ENCODE measurements at regions not wholly inside any gene's neighbourhood (a gene's known extent, or its start where the extent isn't known, plus 50 kb on each side); places are given as distances from the start of the nearest gene placed in this dataset.

DNA sequence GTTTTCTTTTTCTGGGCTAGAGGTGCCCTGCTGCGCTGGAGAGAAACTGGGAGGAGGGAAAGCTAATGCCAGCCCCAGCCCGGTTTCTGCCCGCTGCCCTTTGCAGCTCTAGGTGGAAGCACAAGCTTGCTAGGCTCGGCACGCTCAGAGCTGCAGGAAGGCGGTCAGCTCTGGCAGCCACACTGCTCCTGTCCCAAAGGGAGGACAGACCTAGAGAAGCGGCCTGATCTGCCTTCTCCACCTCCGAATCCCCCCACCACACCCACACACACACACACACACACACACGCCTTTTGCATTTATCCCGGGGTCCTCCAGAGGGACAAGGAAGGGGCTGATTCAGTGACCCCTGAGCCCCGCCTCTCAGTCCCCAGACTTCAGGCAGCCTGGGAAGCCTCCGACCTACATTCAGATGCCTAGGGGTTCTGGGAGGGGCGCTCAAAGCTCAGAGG is 418.1 kb downstream of the SOX9 start:
- Histone ChIP-seq H3K9me3 (ENCODE audit: control insufficient read depth, low read length) (peaks cover 1% of the 10 kb centered on the region), H3K36me3 (ENCODE audit: control insufficient read depth in 1 of 2, insufficient read depth in 2 of 2, low read length in 1 of 2) (no peaks in the 10 kb centered on the region), H3K4me1 (ENCODE audit: control insufficient read depth in 1 of 2, insufficient read depth in 2 of 2, low read length in 2 of 2) (no peaks in the 10 kb centered on the region), H3K4me3 (ENCODE audit: low read length in 2 of 2) (no peak overlapping the region), H3K27me3 (ENCODE audit: control insufficient read depth in 1 of 2, insufficient read depth in 2 of 2, low read length in 1 of 2) (no peaks in the 10 kb centered on the region), H3K27ac (ENCODE audit: low read depth in 1 of 2, low read length in 2 of 2) (no peak overlapping the region)
- DNase-seq (no peak), ATAC-seq (ENCODE audit: low FRiP score) (no peak)
- WGBS, 2 donors: 95 to 98% methylated on average over 13 of the region's 13 CpGs
- intact Hi-C loops (cut with DNase I): no loop called here

GRCh38 chr17:72539981-72540897 is 419.4 kb downstream of the SOX9 start:
- H3K27ac ChIP-seq (ENCODE audit: low read depth in 1 of 2, low read length in 2 of 2): no peak overlapping the region
- no peaks in the 10 kb centered on the region for H3K4me1 ChIP-seq (ENCODE audit: control insufficient read depth in 1 of 2, insufficient read depth in 2 of 2, low read length in 2 of 2)
- no peaks in the 10 kb centered on the region for H3K36me3 ChIP-seq (ENCODE audit: control insufficient read depth in 1 of 2, insufficient read depth in 2 of 2, low read length in 1 of 2)
- no peak overlapping the region for H3K4me3 ChIP-seq (ENCODE audit: low read length in 2 of 2)
- no peaks in the 10 kb centered on the region for H3K9me3 ChIP-seq (ENCODE audit: control insufficient read depth, low read length)
- intact Hi-C loops (cut with DNase I): loop anchor here (5.0 to 10.0 kb wide), 4 partner anchors 423 to 1905 kb away; no protein-coding TSS in a partner anchor
- DNase-seq: peak; percentile 66 to 91
- no peaks in the 10 kb centered on the region for H3K27me3 ChIP-seq (ENCODE audit: control insufficient read depth in 1 of 2, insufficient read depth in 2 of 2, low read length in 1 of 2)
- peak; percentile 93 for ATAC-seq (ENCODE audit: low FRiP score)
- WGBS, 2 donors: 7 to 10% methylated on average over 38 to 50 of the region's 50 CpGs

- H3K4me1 ChIP-seq (ENCODE audit: control insufficient read depth in 1 of 2, insufficient read depth in 2 of 2, low read length in 2 of 2): no peaks in the 10 kb centered on the region
- no peak overlapping the region for H3K4me3 ChIP-seq (ENCODE audit: low read length in 2 of 2)
- no peak overlapping the region for H3K27ac ChIP-seq (ENCODE audit: low read depth in 1 of 2, low read length in 2 of 2)
- no peak for DNase-seq
- ATAC-seq (ENCODE audit: low FRiP score): no peak
- no peaks in the 10 kb centered on the region for H3K27me3 ChIP-seq (ENCODE audit: control insufficient read depth in 1 of 2, insufficient read depth in 2 of 2, low read length in 1 of 2)
- intact Hi-C loops (cut with DNase I): loop anchor here (5.0 to 10.0 kb wide), 4 partner anchors 425 to 1908 kb away; no protein-coding TSS in a partner anchor
- H3K9me3 ChIP-seq (ENCODE audit: control insufficient read depth, low read length): no peaks in the 10 kb centered on the region
- WGBS, 2 donors: 88 to 91% methylated on average over 5 of the region's 5 CpGs
- H3K36me3 ChIP-seq (ENCODE audit: control insufficient read depth in 1 of 2, insufficient read depth in 2 of 2, low read length in 1 of 2): no peaks in the 10 kb centered on the region
Measured at GRCh38 chr17:72542317-72542716, 421.5 kb downstream of the SOX9 start.

DNA sequence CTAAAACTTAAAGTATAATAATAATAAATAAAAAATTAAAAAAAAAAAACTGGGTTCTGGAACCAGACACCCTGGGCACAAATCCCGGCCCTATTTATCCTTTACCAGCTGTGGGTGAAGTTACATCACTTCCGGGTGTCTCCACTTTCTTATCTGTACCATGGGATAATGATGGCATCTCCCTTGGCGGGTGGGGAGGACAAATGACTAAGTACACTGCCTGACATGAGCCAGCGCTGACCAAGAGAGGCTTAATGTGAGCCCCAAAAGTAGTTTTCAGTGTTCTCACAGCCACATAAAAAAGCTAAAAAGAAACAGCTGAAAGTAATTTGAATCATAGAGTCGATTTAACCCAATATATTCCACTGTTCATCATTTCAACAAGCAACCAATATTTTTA is 424.9 kb downstream of the SOX9 start:
- ATAC-seq (ENCODE audit: low FRiP score) (no peak), DNase-seq (no peak)
- no peak overlapping the region for H3K27ac ChIP-seq (ENCODE audit: low read depth in 1 of 2, low read length in 2 of 2)
- no peaks in the 10 kb centered on the region for H3K4me1 ChIP-seq (ENCODE audit: control insufficient read depth in 1 of 2, insufficient read depth in 2 of 2, low read length in 2 of 2)
- intact Hi-C loops (cut with DNase I): loop anchor here in 1 of 2 donors (10.0 kb wide), 2 partner anchors 431 to 1911 kb away; no protein-coding TSS in a partner anchor
- H3K27me3 ChIP-seq (ENCODE audit: control insufficient read depth in 1 of 2, insufficient read depth in 2 of 2, low read length in 1 of 2): no peaks in the 10 kb centered on the region
- H3K36me3 ChIP-seq (ENCODE audit: control insufficient read depth in 1 of 2, insufficient read depth in 2 of 2, low read length in 1 of 2): no peaks in the 10 kb centered on the region
- 77 to 85% methylated on average over 5 of the region's 5 CpGs for WGBS, 2 donors
- H3K4me3 ChIP-seq (ENCODE audit: low read length in 2 of 2): no peak overlapping the region
- H3K9me3 ChIP-seq (ENCODE audit: control insufficient read depth, low read length): no peaks in the 10 kb centered on the region

DNA sequence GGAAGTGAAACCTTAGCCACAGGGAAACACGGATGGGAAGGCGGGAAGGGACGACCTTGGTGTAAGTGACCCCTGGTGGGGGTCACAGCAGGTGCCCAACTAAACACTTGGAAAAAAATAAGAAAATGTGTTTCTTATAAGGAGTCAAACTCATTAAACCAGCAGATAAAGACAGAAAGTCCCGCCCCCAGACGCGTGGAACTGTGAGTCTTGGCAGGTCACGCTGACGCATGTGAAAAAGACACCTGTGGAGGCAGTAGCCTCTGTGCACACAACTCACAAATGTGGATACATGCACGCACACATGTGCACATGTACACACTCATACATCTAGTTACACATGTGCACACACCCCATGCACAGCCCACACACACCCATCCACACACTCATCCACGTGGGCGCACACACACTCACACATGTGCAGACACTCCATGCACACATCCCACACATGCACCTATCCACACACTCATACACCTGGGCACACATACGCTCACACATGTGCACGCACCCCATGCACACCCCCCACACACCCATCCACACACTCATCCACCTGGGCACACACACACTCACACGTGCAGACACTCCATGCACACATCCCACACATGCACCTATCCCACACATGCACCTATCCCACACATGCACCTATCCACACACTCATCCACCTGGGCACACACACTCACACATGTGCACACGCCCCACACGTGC is 432.4 kb downstream of the SOX9 start:
- ATAC-seq (ENCODE audit: low FRiP score) (no peak), DNase-seq (peak in 1 of 2 donors; percentile 39)
- no peaks in the 10 kb centered on the region for H3K36me3 ChIP-seq (ENCODE audit: control insufficient read depth in 1 of 2, insufficient read depth in 2 of 2, low read length in 1 of 2)
- no peak overlapping the region for H3K27ac ChIP-seq (ENCODE audit: low read depth in 1 of 2, low read length in 2 of 2)
- H3K4me1 ChIP-seq (ENCODE audit: control insufficient read depth in 1 of 2, insufficient read depth in 2 of 2, low read length in 2 of 2): no peaks in the 10 kb centered on the region
- 81 to 86% methylated on average over 16 of the region's 16 CpGs for WGBS, 2 donors
- no peaks in the 10 kb centered on the region for H3K27me3 ChIP-seq (ENCODE audit: control insufficient read depth in 1 of 2, insufficient read depth in 2 of 2, low read length in 1 of 2)
- intact Hi-C loops (cut with DNase I): loop anchor here in 1 of 2 donors (10.0 kb wide), 1 partner anchor 602 kb away; no protein-coding TSS in a partner anchor
- H3K4me3 ChIP-seq (ENCODE audit: low read length in 2 of 2): no peak overlapping the region
- no peaks in the 10 kb centered on the region for H3K9me3 ChIP-seq (ENCODE audit: control insufficient read depth, low read length)

DNA sequence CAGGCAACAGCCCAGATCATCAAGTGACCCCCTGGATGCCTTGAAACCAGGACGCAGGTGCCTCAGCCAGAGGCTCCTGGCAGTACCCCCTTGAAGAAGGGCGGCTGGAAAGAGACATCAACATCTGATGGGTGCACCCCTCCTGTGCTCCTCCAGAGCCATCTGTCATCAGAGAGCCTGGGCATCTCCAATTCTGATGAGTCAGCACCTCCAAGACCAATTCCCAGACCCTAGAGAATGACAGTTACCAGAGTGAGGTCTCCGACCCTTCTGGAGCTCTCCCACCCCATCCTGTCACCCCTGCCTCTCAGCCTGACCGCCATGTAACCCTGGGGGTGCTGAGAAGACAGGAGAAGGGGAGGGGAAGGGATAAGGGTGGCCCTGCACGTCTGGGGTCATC is 433.7 kb downstream of the SOX9 start:
- no peaks in the 10 kb centered on the region for H3K36me3 ChIP-seq (ENCODE audit: control insufficient read depth in 1 of 2, insufficient read depth in 2 of 2, low read length in 1 of 2)
- WGBS, 2 donors: 63 to 64% methylated on average over 5 of the region's 5 CpGs
- H3K4me1 ChIP-seq (ENCODE audit: control insufficient read depth in 1 of 2, insufficient read depth in 2 of 2, low read length in 2 of 2): no peaks in the 10 kb centered on the region
- ATAC-seq (ENCODE audit: low FRiP score) (no peak), DNase-seq (peak in 1 of 2 donors; percentile 46)
- H3K4me3 ChIP-seq (ENCODE audit: low read length in 2 of 2): no peak overlapping the region
- no peak overlapping the region for H3K27ac ChIP-seq (ENCODE audit: low read depth in 1 of 2, low read length in 2 of 2)
- no peaks in the 10 kb centered on the region for H3K9me3 ChIP-seq (ENCODE audit: control insufficient read depth, low read length)
- H3K27me3 ChIP-seq (ENCODE audit: control insufficient read depth in 1 of 2, insufficient read depth in 2 of 2, low read length in 1 of 2): no peaks in the 10 kb centered on the region
- intact Hi-C loops (cut with DNase I): loop anchor here in 1 of 2 donors (10.0 kb wide), 1 partner anchor 600 kb away; no protein-coding TSS in a partner anchor

DNA sequence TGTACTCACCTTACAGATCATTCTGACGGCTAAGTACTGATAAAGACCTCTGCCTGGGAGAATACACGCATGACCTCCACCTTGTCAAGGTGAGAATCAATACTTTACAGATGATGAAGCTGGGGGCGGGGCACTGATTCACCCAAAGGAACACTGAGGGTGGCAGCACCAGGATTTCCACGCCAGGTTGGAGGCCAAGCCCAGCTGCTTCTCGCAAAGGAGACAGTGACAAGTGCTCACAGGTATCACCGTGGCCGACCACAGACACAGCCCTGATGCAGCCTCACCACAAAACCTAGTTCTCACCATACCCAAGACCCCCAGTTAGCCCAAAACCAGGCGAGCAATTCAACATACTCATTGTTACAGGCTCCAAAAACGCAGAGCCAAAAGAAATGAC is 434.2 kb downstream of the SOX9 start:
- H3K9me3 ChIP-seq (ENCODE audit: control insufficient read depth, low read length): no peaks in the 10 kb centered on the region
- H3K36me3 ChIP-seq (ENCODE audit: control insufficient read depth in 1 of 2, insufficient read depth in 2 of 2, low read length in 1 of 2): no peaks in the 10 kb centered on the region
- peak in 1 of 2 donors; percentile 54 for DNase-seq
- no peaks in the 10 kb centered on the region for H3K27me3 ChIP-seq (ENCODE audit: control insufficient read depth in 1 of 2, insufficient read depth in 2 of 2, low read length in 1 of 2)
- intact Hi-C loops (cut with DNase I): loop anchor here in 1 of 2 donors (10.0 kb wide), 1 partner anchor 600 kb away; no protein-coding TSS in a partner anchor
- WGBS, 2 donors: 70 to 73% methylated on average over 9 of the region's 9 CpGs
- H3K4me1 ChIP-seq (ENCODE audit: control insufficient read depth in 1 of 2, insufficient read depth in 2 of 2, low read length in 2 of 2): no peaks in the 10 kb centered on the region
- H3K27ac ChIP-seq (ENCODE audit: low read depth in 1 of 2, low read length in 2 of 2): no peak overlapping the region
- ATAC-seq (ENCODE audit: low FRiP score): no peak
- H3K4me3 ChIP-seq (ENCODE audit: low read length in 2 of 2): no peak overlapping the region

DNA sequence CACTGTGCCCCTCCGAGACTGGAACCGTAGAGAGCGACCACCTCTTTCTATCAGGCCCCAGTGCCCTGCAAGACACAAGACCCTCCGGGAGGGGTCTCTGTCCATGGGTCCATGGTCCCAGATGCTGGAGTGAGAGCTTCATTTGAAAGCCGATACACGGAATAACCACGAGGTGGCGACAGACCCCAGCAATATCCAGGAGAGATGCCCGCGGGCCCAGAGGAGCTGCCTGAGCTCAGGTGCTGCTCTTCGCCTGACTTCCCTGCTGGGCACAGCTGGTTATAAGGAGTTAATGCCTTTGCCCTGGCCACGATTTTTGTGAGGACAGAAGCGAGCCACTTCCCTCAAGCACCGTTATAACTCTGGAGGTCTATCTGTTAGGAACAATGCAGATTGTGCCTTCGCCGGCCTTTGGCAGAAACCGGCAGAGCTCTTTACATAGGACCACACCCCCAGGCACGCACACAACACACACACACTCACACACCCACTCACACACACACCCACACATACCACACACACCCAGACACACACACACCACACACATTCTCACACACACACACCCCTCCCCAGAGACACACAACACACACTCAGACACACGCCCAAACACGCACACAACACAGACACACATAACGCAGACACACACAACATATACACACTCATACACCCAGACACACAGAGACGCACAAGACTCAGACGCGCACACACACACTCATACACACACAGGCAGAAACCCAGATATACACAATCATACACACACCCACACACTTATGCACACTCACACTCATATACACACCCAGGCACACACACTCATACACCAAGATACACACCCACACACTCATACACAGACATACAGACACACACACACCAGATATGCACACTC is 436.4 kb downstream of the SOX9 start:
- Histone ChIP-seq H3K27me3 (ENCODE audit: control insufficient read depth in 1 of 2, insufficient read depth in 2 of 2, low read length in 1 of 2) (no peaks in the 10 kb centered on the region), H3K4me1 (ENCODE audit: control insufficient read depth in 1 of 2, insufficient read depth in 2 of 2, low read length in 2 of 2) (no peaks in the 10 kb centered on the region), H3K27ac (ENCODE audit: low read depth in 1 of 2, low read length in 2 of 2) (no peak overlapping the region), H3K36me3 (ENCODE audit: control insufficient read depth in 1 of 2, insufficient read depth in 2 of 2, low read length in 1 of 2) (no peaks in the 10 kb centered on the region), H3K9me3 (ENCODE audit: control insufficient read depth, low read length) (no peaks in the 10 kb centered on the region), H3K4me3 (ENCODE audit: low read length in 2 of 2) (no peak overlapping the region)
- ATAC-seq (ENCODE audit: low FRiP score): peak; percentile 63
- DNase-seq: peak; percentile 66 to 82
- intact Hi-C loops (cut with DNase I): loop anchor here in 1 of 2 donors (10.0 kb wide), 1 partner anchor 598 kb away; no protein-coding TSS in a partner anchor
- WGBS, 2 donors: 35 to 39% methylated on average over 24 of the region's 24 CpGs
